ENCODE measurements at regions not wholly inside any gene's neighbourhood (a gene's known extent, or its start where the extent isn't known, plus 50 kb on each side); places are given as distances from the start of the nearest gene placed in this dataset.

GRCh38 chr4:74583757-74584156, 138.8 kb downstream of the AREG start:
- Histone ChIP-seq H3K27ac (ENCODE audit: low read length) (no peak overlapping the region), H3K4me3 (ENCODE audit: low read length) (no peak overlapping the region), H3K9ac (ENCODE audit: low read depth, low read length) (no peak overlapping the region), H3K4me1 (ENCODE audit: insufficient read depth, low read length) (no peaks in the 10 kb centered on the region), H3K9me3 (ENCODE audit: insufficient read depth, low read depth, low read length) (no peaks in the 10 kb centered on the region), H3K36me3 (ENCODE audit: insufficient read depth, low read depth, low read length) (no peaks in the 10 kb centered on the region), H3K27me3 (ENCODE audit: insufficient read depth, low read length) (no peaks in the 10 kb centered on the region)

DNA sequence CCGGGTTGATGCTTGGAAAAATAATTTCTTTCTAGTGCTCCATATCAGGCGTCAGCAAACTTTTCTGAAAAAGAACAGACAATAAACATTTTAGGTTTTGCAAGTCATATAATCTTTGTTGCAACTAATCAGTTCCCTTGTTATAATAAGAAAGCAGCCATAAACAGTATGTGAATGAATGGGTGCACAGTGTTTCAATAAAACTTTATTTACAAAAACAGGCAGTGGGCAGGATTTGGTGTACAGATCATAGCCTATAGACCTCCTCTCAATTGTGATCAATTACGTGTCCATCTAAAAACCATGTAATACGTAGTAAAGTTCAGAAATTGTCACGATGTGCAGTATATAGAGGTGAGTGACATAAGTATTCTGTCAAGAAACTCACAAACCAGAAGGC, 143.4 kb downstream of the AREG start:
- no peaks in the 10 kb centered on the region for H3K9me3 ChIP-seq (ENCODE audit: insufficient read depth, low read depth, low read length)
- H3K4me3 ChIP-seq (ENCODE audit: low read length) = no peak overlapping the region
- no peak overlapping the region for H3K27ac ChIP-seq (ENCODE audit: low read length)
- no peaks in the 10 kb centered on the region for H3K27me3 ChIP-seq (ENCODE audit: insufficient read depth, low read length)
- H3K36me3 ChIP-seq (ENCODE audit: insufficient read depth, low read depth, low read length) = no peaks in the 10 kb centered on the region
- H3K9ac ChIP-seq (ENCODE audit: low read depth, low read length) = no peak overlapping the region
- no peaks in the 10 kb centered on the region for H3K4me1 ChIP-seq (ENCODE audit: insufficient read depth, low read length)

DNA sequence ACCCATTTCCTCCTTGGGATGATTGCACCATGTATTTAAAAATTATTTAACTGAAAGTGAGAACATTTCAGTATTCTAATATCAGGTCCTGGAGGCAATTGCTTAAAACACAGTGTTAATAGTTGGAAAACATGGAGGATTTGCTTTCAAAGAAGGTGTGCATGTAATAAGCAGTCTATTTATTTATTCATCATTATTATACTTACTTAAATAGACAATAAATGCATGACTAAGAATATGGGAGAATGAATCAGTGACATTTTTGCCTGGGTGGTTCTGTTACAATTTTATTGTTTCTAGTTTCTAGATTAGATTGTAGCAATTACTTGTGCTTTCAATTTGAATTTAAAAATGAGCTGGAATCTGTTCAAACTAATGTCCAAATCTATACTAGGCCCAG, 145.5 kb downstream of the AREG start:
- no peak overlapping the region for H3K27ac ChIP-seq (ENCODE audit: low read length)

DNA sequence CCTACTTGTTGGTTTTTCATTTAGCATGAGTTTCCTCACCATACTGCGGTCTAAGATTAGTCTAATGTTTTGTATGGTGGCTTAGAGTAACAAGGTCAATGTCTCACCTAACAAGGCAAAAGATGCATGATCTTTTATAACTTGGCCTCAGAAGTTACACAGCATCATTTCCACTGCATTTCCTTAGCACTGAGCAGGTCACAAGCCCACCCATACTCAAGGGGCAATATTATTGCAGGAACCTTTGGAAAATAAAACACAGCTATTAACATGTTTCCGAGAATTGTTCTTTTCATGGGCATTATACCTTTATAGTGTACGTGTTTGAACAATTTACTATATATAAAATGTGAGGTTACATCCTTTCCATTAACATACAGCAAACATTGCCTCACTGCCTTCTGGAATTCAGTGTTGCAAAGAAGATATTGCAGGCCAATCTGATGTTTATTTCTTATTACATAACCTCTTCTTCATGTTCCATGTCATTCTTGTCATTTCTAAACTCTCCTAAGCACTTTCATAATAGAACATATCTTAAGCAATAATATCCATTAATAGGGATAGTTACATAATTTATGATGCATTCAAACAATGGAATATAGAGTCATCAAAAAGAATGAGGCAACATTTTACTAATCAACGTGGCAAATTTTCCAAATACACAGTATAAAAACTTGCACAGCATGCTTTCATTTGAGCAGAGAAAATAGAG, 153.8 kb downstream of the AREG start:
- H3K27me3 ChIP-seq (ENCODE audit: insufficient read depth, low read length) = no peaks in the 10 kb centered on the region

More for the DNA sequence above, 145.5 kb downstream of the AREG start:
- Histone ChIP-seq H3K9ac (ENCODE audit: low read depth, low read length) (no peak overlapping the region), H3K36me3 (ENCODE audit: insufficient read depth, low read depth, low read length) (no peaks in the 10 kb centered on the region), H3K4me1 (ENCODE audit: insufficient read depth, low read length) (no peaks in the 10 kb centered on the region), H3K27me3 (ENCODE audit: insufficient read depth, low read length) (no peaks in the 10 kb centered on the region), H3K9me3 (ENCODE audit: insufficient read depth, low read depth, low read length) (no peaks in the 10 kb centered on the region), H3K4me3 (ENCODE audit: low read length) (no peak overlapping the region)

DNA sequence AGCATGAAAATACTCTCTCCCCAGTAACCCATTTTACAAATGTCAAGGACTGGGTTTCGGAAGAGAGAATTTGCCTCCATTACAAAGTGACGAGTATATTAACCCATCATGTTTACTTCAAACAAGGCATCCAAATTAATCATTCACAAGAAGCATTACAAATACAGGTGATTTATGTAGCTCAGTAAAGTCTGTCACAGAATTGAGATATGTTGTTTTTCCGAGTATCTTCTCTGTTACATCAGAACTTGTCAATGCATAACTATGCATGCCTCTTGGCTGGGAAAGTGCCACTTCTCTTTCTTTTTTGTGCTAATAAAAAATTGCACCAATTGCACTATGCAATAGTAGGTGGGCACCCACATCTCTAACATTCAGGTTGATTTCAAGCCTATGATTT, 158.2 kb downstream of the AREG start:
- Histone ChIP-seq H3K4me3 (ENCODE audit: low read length) (no peak overlapping the region), H3K4me1 (ENCODE audit: insufficient read depth, low read length) (no peaks in the 10 kb centered on the region), H3K9me3 (ENCODE audit: insufficient read depth, low read depth, low read length) (peaks cover 2% of the 10 kb centered on the region; the same call in 1 of the 2 replicates), H3K36me3 (ENCODE audit: insufficient read depth, low read depth, low read length) (no peaks in the 10 kb centered on the region), H3K9ac (ENCODE audit: low read depth, low read length) (no peak overlapping the region), H3K27ac (ENCODE audit: low read length) (no peak overlapping the region), H3K27me3 (ENCODE audit: insufficient read depth, low read length) (no peaks in the 10 kb centered on the region)

More for the DNA sequence above, 153.8 kb downstream of the AREG start:
- peaks cover 20% of the 10 kb centered on the region; the same call in 1 of the 2 replicates for H3K9me3 ChIP-seq (ENCODE audit: insufficient read depth, low read depth, low read length)
- H3K27ac ChIP-seq (ENCODE audit: low read length) = no peak overlapping the region
- no peaks in the 10 kb centered on the region for H3K36me3 ChIP-seq (ENCODE audit: insufficient read depth, low read depth, low read length)
- no peak overlapping the region for H3K9ac ChIP-seq (ENCODE audit: low read depth, low read length)
- H3K4me1 ChIP-seq (ENCODE audit: insufficient read depth, low read length) = no peaks in the 10 kb centered on the region
- H3K4me3 ChIP-seq (ENCODE audit: low read length) = no peak overlapping the region

DNA sequence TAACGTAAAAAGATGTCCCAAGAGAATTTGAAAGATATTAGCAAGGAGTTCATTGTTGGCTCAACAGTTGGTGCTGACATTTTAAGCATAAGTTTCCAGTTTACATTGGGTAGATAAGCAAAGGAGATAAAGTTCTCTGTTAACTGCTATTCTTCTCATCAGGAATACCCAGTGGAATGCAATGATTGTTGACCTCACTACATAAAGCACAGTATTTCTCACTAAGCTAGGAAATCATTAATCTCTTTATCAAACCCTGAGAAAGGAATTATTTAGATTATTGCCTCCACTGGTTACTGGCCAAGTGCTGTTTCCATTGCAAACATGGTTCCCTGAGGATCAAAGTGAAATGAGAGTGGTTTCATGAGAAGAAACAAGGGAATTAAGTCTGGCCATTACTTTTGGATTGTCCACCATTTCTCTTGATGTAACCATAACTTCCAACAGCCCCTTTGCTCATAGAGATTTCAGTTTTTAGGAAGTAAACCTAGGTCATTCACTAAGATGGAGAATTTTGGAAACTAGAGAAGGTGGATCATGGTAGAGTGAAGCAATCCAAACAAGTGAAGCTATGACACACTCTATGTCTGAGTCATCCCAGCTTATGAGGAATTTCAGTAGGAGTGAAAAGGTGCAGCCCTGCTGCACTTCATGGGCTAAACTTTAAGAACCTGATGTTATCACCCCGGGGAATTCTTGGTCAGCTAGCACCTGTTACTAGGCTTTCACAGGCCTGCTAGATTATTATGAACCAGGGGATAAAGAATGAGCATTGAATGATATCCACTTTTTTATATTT, 163.4 kb downstream of the AREG start:
- no peaks in the 10 kb centered on the region for H3K9me3 ChIP-seq (ENCODE audit: insufficient read depth, low read depth, low read length)
- H3K4me3 ChIP-seq (ENCODE audit: low read length) = no peak overlapping the region
- no peak overlapping the region for H3K27ac ChIP-seq (ENCODE audit: low read length)
- no peak overlapping the region for H3K9ac ChIP-seq (ENCODE audit: low read depth, low read length)
- no peaks in the 10 kb centered on the region for H3K36me3 ChIP-seq (ENCODE audit: insufficient read depth, low read depth, low read length)
- no peaks in the 10 kb centered on the region for H3K27me3 ChIP-seq (ENCODE audit: insufficient read depth, low read length)
- H3K4me1 ChIP-seq (ENCODE audit: insufficient read depth, low read length) = no peaks in the 10 kb centered on the region

- H3K4me3 ChIP-seq (ENCODE audit: low read length) = no peak overlapping the region
- H3K9me3 ChIP-seq (ENCODE audit: insufficient read depth, low read depth, low read length) = no peaks in the 10 kb centered on the region
- H3K27me3 ChIP-seq (ENCODE audit: insufficient read depth, low read length) = no peaks in the 10 kb centered on the region
- H3K4me1 ChIP-seq (ENCODE audit: insufficient read depth, low read length) = no peaks in the 10 kb centered on the region
- no peaks in the 10 kb centered on the region for H3K36me3 ChIP-seq (ENCODE audit: insufficient read depth, low read depth, low read length)
- no peak overlapping the region for H3K27ac ChIP-seq (ENCODE audit: low read length)
- H3K9ac ChIP-seq (ENCODE audit: low read depth, low read length) = no peak overlapping the region
Observed at GRCh38 chr4:74610491-74610890, 165.6 kb downstream of the AREG start.

DNA sequence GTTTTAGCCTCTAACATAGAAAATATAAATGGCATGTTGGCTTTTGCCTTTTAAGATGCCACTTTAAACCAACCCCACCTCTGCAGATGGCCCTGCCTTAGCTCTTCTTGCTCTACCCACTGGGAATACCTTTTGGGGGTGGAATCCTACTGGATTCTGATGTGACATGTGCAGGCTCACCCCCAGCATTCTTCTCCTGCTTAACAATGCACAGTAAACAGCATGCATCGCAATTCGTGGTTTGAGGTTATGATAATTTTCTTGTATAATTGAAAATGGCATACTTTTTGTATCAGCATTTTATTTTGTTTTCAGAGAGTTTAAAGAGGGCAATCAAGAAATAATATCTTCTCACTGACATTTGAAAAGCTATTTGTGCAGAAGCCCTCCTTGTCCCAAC, 167.9 kb downstream of the AREG start:
- no peaks in the 10 kb centered on the region for H3K9me3 ChIP-seq (ENCODE audit: insufficient read depth, low read depth, low read length)
- no peak overlapping the region for H3K27ac ChIP-seq (ENCODE audit: low read length)
- H3K4me1 ChIP-seq (ENCODE audit: insufficient read depth, low read length) = no peaks in the 10 kb centered on the region
- no peak overlapping the region for H3K4me3 ChIP-seq (ENCODE audit: low read length)
- H3K27me3 ChIP-seq (ENCODE audit: insufficient read depth, low read length) = no peaks in the 10 kb centered on the region
- H3K9ac ChIP-seq (ENCODE audit: low read depth, low read length) = no peak overlapping the region
- H3K36me3 ChIP-seq (ENCODE audit: insufficient read depth, low read depth, low read length) = no peaks in the 10 kb centered on the region

GRCh38 chr4:74613266-74613665, 168.3 kb downstream of the AREG start:
- Histone ChIP-seq H3K4me1 (ENCODE audit: insufficient read depth, low read length) (no peaks in the 10 kb centered on the region), H3K27me3 (ENCODE audit: insufficient read depth, low read length) (no peaks in the 10 kb centered on the region), H3K36me3 (ENCODE audit: insufficient read depth, low read depth, low read length) (no peaks in the 10 kb centered on the region), H3K27ac (ENCODE audit: low read length) (no peak overlapping the region), H3K9me3 (ENCODE audit: insufficient read depth, low read depth, low read length) (no peaks in the 10 kb centered on the region), H3K9ac (ENCODE audit: low read depth, low read length) (no peak overlapping the region), H3K4me3 (ENCODE audit: low read length) (no peak overlapping the region)

DNA sequence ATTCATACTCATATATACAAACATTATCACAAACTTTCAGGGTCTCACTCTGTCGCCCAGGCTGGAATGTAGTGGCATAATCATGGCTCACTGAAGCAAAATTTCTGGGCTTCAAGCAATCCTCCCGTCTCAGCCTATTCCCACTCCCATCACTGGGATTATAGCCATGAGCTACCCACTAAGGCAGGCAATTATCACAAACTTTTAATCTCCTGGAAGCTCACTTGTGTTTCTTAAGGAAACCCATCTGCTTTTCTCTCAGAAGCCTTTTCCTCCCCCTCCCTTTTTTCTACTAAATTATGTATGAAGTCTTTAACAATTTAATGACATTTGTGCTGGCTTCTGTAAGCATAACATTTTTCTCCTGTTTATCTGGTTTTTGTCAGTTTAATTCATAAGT, 170.5 kb downstream of the AREG start:
- Histone ChIP-seq H3K9ac (ENCODE audit: low read depth, low read length) (no peak overlapping the region), H3K4me1 (ENCODE audit: insufficient read depth, low read length) (no peaks in the 10 kb centered on the region), H3K9me3 (ENCODE audit: insufficient read depth, low read depth, low read length) (no peaks in the 10 kb centered on the region), H3K27me3 (ENCODE audit: insufficient read depth, low read length) (no peaks in the 10 kb centered on the region), H3K4me3 (ENCODE audit: low read length) (no peak overlapping the region), H3K36me3 (ENCODE audit: insufficient read depth, low read depth, low read length) (no peaks in the 10 kb centered on the region), H3K27ac (ENCODE audit: low read length) (no peak overlapping the region)

GRCh38 chr4:74618166-74618565, 173.2 kb downstream of the AREG start:
- no peaks in the 10 kb centered on the region for H3K4me1 ChIP-seq (ENCODE audit: insufficient read depth, low read length)
- no peak overlapping the region for H3K27ac ChIP-seq (ENCODE audit: low read length)

GRCh38 chr4:74618659-74619058, 173.7 kb downstream of the AREG start:
- H3K9me3 ChIP-seq (ENCODE audit: insufficient read depth, low read depth, low read length) = no peaks in the 10 kb centered on the region
- H3K9ac ChIP-seq (ENCODE audit: low read depth, low read length) = no peak overlapping the region
- H3K27ac ChIP-seq (ENCODE audit: low read length) = no peak overlapping the region
- H3K36me3 ChIP-seq (ENCODE audit: insufficient read depth, low read depth, low read length) = no peaks in the 10 kb centered on the region
- no peaks in the 10 kb centered on the region for H3K27me3 ChIP-seq (ENCODE audit: insufficient read depth, low read length)
- H3K4me3 ChIP-seq (ENCODE audit: low read length) = no peak overlapping the region
- H3K4me1 ChIP-seq (ENCODE audit: insufficient read depth, low read length) = no peaks in the 10 kb centered on the region

More at GRCh38 chr4:74618166-74618565, 173.2 kb downstream of the AREG start:
- Histone ChIP-seq H3K27me3 (ENCODE audit: insufficient read depth, low read length) (no peaks in the 10 kb centered on the region), H3K9me3 (ENCODE audit: insufficient read depth, low read depth, low read length) (no peaks in the 10 kb centered on the region), H3K36me3 (ENCODE audit: insufficient read depth, low read depth, low read length) (no peaks in the 10 kb centered on the region), H3K4me3 (ENCODE audit: low read length) (no peak overlapping the region), H3K9ac (ENCODE audit: low read depth, low read length) (no peak overlapping the region)
